Liver (tissue), 8 donors: ENCODE measurements at regions not wholly inside any gene's neighbourhood (a gene's known extent, or its start where the extent isn't known, plus 50 kb on each side); places are given as distances from the start of the nearest gene placed in this dataset.
"Not testable (repeated sequence)": the region's sequence is repeated elsewhere in the genome, so short reads cannot be mapped to it uniquely, and the experiment has no call there.

Experiments used
- DNase-seq: peaks from one replicate; pipeline ENCODE4 v3.0.0-alpha.2; 2017; ENCODE audit warnings: low spot score
- H3K27ac ChIP-seq, 2 donors: one replicate each; pipeline ENCODE4 v1.7.0; 2013; ENCODE audit warnings: inconsistent platforms in 2 of 2, low read length in 2 of 2, control low read depth in 1 of 2, low read depth in 1 of 2, mild to moderate bottlenecking in 1 of 2
- H3K27me3 ChIP-seq, 4 donors: one replicate each; pipeline versions ENCODE4 v1.6.1 to v1.7.0; 2013; ENCODE audit warnings: low read length in 3 of 4, inconsistent platforms in 1 of 4, mild to moderate bottlenecking in 1 of 4, moderate library complexity in 1 of 4; ENCODE audit not compliant: control insufficient read depth in 4 of 4, insufficient read depth in 4 of 4
- H3K36me3 ChIP-seq, 4 donors: one replicate each; pipeline versions ENCODE4 v1.6.1 to v1.7.0; 2013; ENCODE audit warnings: low read length in 3 of 4, mild to moderate bottlenecking in 3 of 4, low read depth in 1 of 4, moderate library complexity in 1 of 4; ENCODE audit not compliant: control insufficient read depth in 4 of 4, insufficient read depth in 3 of 4
- H3K4me1 ChIP-seq, 4 donors: one replicate each; pipeline versions ENCODE4 v1.6.1 to v1.7.0; 2013; ENCODE audit warnings: low read length in 3 of 4, mild to moderate bottlenecking in 3 of 4, moderate library complexity in 1 of 4; ENCODE audit not compliant: control insufficient read depth in 4 of 4, insufficient read depth in 4 of 4
- H3K4me3 ChIP-seq, 3 donors: one replicate each; pipeline versions ENCODE4 v1.6.1 to v1.7.0; 2013; ENCODE audit warnings: low read length in 3 of 3, control low read depth in 1 of 3, low read depth in 1 of 3, mild to moderate bottlenecking in 1 of 3
- H3K9ac ChIP-seq, 2 donors: one replicate each; pipeline ENCODE4 v1.7.0; 2013; ENCODE audit warnings: low read length in 2 of 2, mild to moderate bottlenecking in 2 of 2, moderate library complexity in 2 of 2, control low read depth in 1 of 2, low read depth in 1 of 2
- H3K9me3 ChIP-seq, 4 donors: one replicate each; pipeline versions ENCODE4 v1.6.1 to v1.7.0; 2013; ENCODE audit warnings: low read length in 3 of 4; ENCODE audit not compliant: control insufficient read depth in 4 of 4
- ATF3 ChIP-seq: IDR thresholded peaks from 2 replicates; pipeline ENCODE4 v1.6.1; 2016; ENCODE audit warnings: antibody characterized with exemption
- EGR1 ChIP-seq, 2 donors: IDR thresholded peaks; 2 replicates each; pipeline ENCODE4 v1.6.1; 2016 to 2018; ENCODE audit warnings: antibody characterized with exemption in 2 of 2, low read depth in 2 of 2
- FOXA1 ChIP-seq: IDR thresholded peaks from 2 replicates; pipeline ENCODE4 v1.6.1; 2016; ENCODE audit warnings: antibody characterized with exemption
- GABPA ChIP-seq, 2 donors: IDR thresholded peaks in 1 of 2; conservative IDR thresholded peaks in 1 of 2; 2 replicates each; pipeline ENCODE4 v1.6.1; 2016; ENCODE audit warnings: antibody characterized with exemption in 2 of 2, mild to moderate bottlenecking in 1 of 2, moderate library complexity in 1 of 2
- HNF4A ChIP-seq, 2 donors: conservative IDR thresholded peaks; 2 replicates each; pipeline ENCODE4 v1.6.1; 2016; ENCODE audit warnings: antibody characterized with exemption in 2 of 2, mild to moderate bottlenecking in 2 of 2
- JUND ChIP-seq, 2 donors: IDR thresholded peaks; 2 replicates each; pipeline ENCODE4 v1.6.1; 2016; ENCODE audit warnings: antibody characterized with exemption in 2 of 2
- NR2F2 ChIP-seq: IDR thresholded peaks from 2 replicates; pipeline ENCODE4 v1.6.1; 2016; ENCODE audit warnings: antibody characterized with exemption
- RAD21 ChIP-seq, 2 donors: IDR thresholded peaks; 2 replicates each; pipeline ENCODE4 v1.6.1; 2016; ENCODE audit warnings: antibody characterized with exemption in 2 of 2, mild to moderate bottlenecking in 2 of 2
- REST ChIP-seq: IDR thresholded peaks from 2 replicates; pipeline ENCODE4 v1.6.1; 2016; ENCODE audit warnings: antibody characterized with exemption, mild to moderate bottlenecking
- RXRA ChIP-seq, 2 donors: IDR thresholded peaks; 2 replicates each; pipeline ENCODE4 v1.6.1; 2017 to 2018; ENCODE audit warnings: antibody characterized with exemption in 2 of 2, mild to moderate bottlenecking in 1 of 2
- SP1 ChIP-seq: IDR thresholded peaks from 2 replicates; pipeline ENCODE4 v1.6.1; 2018; ENCODE audit warnings: antibody characterized with exemption, mild to moderate bottlenecking
- TAF1 ChIP-seq: conservative IDR thresholded peaks from 2 replicates; pipeline ENCODE4 v1.6.1; 2016; ENCODE audit warnings: antibody characterized with exemption, mild to moderate bottlenecking
- YY1 ChIP-seq: IDR thresholded peaks from 2 replicates; pipeline ENCODE4 v1.6.1; 2016; ENCODE audit warnings: antibody characterized with exemption, mild to moderate bottlenecking
- ZBTB33 ChIP-seq: IDR thresholded peaks from 2 replicates; pipeline ENCODE4 v1.6.1; 2016; ENCODE audit warnings: antibody characterized with exemption
- WGBS: extraction: QIAGEN DNeasy Blood & Tissue Kit; methylation state at CpG from one replicate; pipeline ENCODE4 v1.1.7; 2013; 5-methylcytosine and 5-hydroxymethylcytosine counted together
- TF ChIP-seq, protein P1 (sequence below): fragments of 150-350 bp; IDR thresholded peaks from 2 replicates; pipeline ENCODE4 v1.5.1; 2017; ENCODE audit warnings: improper control_type of control experiment, low read depth, low read length; ENCODE audit not compliant: missing input control
- donor health status: healthy.
- donor health status: healthy.
- donor health status: healthy.
- donor health status: healthy.
- donor health status: healthy.

DNA sequence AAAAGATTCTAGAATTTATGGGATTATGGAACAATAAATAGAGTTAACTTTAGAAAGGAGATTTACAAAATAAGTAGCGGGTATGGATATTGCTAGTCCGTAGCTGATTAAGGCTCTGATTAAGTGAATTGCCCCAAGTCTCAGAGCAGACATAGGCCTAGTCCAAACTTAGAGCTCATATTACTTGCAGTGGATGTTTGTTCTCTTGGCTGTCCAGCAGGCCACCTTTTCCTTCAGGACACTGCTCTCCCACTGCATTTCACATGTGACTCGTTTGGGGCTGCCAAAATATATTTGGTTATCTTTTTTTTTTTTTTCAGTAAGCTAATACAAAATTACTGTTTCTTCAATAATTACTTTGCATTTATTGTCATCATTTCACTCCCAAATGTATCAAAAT is 76.6 kb downstream of the ARRDC3 start:
- Histone ChIP-seq H3K9me3 (no peaks in the 10 kb centered on the region), H3K27me3 (no peaks in the 10 kb centered on the region), H3K4me3 (no peak overlapping the region), H3K36me3 (no peaks in the 10 kb centered on the region), H3K27ac (no peak overlapping the region), H3K9ac (no peak overlapping the region), H3K4me1 (no peaks in the 10 kb centered on the region)
- TF ChIP-seq RAD21 (IDR thresholded peaks at IDR 0.05) = no peak
- DNase-seq = no peak
- 89% methylated on average over 3 of the region's 3 CpGs for WGBS

DNA sequence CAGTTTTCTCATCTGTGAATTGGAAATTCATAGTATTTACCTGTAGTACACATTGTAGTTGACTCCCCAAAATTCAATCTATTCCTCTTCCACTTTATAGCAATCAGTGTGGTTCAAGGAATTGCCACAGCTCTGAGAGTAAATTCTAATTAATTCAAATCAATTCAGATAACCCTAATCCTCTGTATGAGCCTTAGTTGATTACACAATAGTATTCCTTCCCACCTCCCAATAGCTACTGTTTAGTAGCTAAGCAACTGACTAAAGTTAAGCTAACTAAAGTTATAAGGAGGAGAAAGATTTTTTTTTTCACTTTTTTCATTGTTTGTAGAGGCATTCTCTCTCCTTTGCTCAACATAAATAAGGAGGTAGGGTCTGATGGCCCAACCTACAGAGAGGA is 77.5 kb downstream of the ARRDC3 start:
- TF ChIP-seq YY1 = no peak
- TF ChIP-seq ZBTB33 = no peak
- no peak for TF ChIP-seq SP1
- TF ChIP-seq RXRA (IDR thresholded peaks at IDR 0.05) = no peak
- TF ChIP-seq HNF4A (conservative IDR thresholded peaks at IDR 0.05) = no peak
- Histone ChIP-seq H3K9me3 (no peaks in the 10 kb centered on the region), H3K4me1 (no peaks in the 10 kb centered on the region), H3K27me3 (no peaks in the 10 kb centered on the region), H3K36me3 (no peaks in the 10 kb centered on the region), H3K27ac (no peak overlapping the region), H3K4me3 (no peak overlapping the region), H3K9ac (no peak overlapping the region)
- DNase-seq = no peak

GRCh38 chr5:91304015-91304414 is 79.1 kb downstream of the ARRDC3 start:
- H3K27ac ChIP-seq, H3K9ac ChIP-seq, H3K36me3 ChIP-seq, H3K27me3 ChIP-seq, H3K9me3 ChIP-seq, DNase-seq, H3K4me3 ChIP-seq, H3K4me1 ChIP-seq: not testable (repeated sequence)
- WGBS = 98% methylated on average over 4 of the region's 4 CpGs

DNA sequence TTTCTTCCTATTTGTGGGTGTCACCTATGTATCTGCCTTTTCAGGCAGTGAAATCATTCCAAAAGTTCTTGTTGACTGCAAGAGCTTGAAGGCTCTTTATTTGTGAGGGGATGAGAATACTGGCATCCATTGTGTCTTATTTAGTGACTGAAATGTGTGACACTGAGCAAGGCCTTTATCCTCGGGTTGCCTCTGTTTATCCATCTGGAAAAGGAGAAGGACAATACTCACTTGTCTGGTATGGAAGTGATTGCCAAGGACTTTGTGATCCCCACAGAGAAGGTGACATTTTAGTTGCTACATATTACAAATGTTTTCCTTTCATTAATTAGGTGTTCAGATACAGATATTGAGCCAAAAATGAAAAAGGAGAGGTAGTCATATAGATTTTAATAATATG is 80.2 kb downstream of the ARRDC3 start:
- Histone ChIP-seq H3K9me3 (no peaks in the 10 kb centered on the region), H3K9ac (no peak overlapping the region), H3K36me3 (no peaks in the 10 kb centered on the region), H3K27ac (no peak overlapping the region), H3K4me1 (no peaks in the 10 kb centered on the region), H3K27me3 (no peaks in the 10 kb centered on the region), H3K4me3 (no peak overlapping the region)
- DNase-seq = no peak
- WGBS = 80% methylated on average over 1 of the region's 1 CpG
- TF ChIP-seq REST = no peak
- no peak for TF ChIP-seq ATF3
- no peak for TF ChIP-seq FOXA1
- TF ChIP-seq JUND (IDR thresholded peaks at IDR 0.05) = no peak
- no peak for TF ChIP-seq TAF1
- no peak for TF ChIP-seq RXRA (IDR thresholded peaks at IDR 0.05)
- TF ChIP-seq, protein P1, sequence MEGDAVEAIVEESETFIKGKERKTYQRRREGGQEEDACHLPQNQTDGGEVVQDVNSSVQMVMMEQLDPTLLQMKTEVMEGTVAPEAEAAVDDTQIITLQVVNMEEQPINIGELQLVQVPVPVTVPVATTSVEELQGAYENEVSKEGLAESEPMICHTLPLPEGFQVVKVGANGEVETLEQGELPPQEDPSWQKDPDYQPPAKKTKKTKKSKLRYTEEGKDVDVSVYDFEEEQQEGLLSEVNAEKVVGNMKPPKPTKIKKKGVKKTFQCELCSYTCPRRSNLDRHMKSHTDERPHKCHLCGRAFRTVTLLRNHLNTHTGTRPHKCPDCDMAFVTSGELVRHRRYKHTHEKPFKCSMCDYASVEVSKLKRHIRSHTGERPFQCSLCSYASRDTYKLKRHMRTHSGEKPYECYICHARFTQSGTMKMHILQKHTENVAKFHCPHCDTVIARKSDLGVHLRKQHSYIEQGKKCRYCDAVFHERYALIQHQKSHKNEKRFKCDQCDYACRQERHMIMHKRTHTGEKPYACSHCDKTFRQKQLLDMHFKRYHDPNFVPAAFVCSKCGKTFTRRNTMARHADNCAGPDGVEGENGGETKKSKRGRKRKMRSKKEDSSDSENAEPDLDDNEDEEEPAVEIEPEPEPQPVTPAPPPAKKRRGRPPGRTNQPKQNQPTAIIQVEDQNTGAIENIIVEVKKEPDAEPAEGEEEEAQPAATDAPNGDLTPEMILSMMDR = no peak
- TF ChIP-seq ZBTB33 = no peak
- no peak for TF ChIP-seq GABPA (IDR thresholded peaks at IDR 0.05 in 1 of 2, conservative IDR thresholded peaks at IDR 0.05 in 1 of 2)
- no peak for TF ChIP-seq RAD21 (IDR thresholded peaks at IDR 0.05)
- TF ChIP-seq SP1 = no peak
- TF ChIP-seq EGR1 (IDR thresholded peaks at IDR 0.05; ENCODE audit: low read depth in 2 of 2) = no peak
- no peak for TF ChIP-seq NR2F2
- TF ChIP-seq YY1 = no peak
